Left lobe of liver (tissue), 2 donors: ENCODE measurements at regions not wholly inside any gene's neighbourhood (a gene's known extent, or its start where the extent isn't known, plus 50 kb on each side); places are given as distances from the start of the nearest gene placed in this dataset.

Source experiments
- ATAC-seq: fragments of 200-7000 bp; cut with Tn5 transposase; one replicate; pipeline ENCODE4 v1.9.1; 2020; ENCODE audit warnings: mild to moderate bottlenecking, moderate library complexity
- DNase-seq: peaks from one replicate; pipeline ENCODE4 v3.0.0-alpha.2; 2020; ENCODE audit warnings: low spot score
- donor health status: DM: no; HTN: no; CAD: no; lungs with moderate emphysema.
- donor health status: DM: no; HTN: yes; CAD: no.

DNA sequence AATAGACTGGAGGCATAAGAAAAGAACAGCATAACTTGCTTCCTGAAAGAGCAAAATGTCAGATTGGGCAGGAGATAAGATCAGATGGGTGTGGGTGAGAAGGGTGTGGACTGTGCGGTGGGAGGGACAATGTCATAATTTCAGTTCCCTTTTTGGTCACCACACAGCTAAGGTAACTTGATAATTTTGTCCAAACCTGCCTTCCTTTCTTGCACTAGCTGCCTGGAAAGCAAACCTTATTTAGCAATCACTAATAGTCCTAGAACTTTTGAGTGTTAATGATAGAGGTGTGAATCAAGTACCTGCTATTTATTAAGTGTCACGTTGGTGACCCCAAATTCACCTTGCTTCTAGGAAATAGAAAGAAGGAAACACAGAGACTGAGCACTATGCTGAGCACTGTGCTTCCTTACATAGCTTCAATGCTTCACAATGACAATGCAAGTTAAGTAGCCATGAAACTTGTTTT, 72.4 kb upstream of the SP4 start:
- no peak for DNase-seq
- no peak for ATAC-seq

DNA sequence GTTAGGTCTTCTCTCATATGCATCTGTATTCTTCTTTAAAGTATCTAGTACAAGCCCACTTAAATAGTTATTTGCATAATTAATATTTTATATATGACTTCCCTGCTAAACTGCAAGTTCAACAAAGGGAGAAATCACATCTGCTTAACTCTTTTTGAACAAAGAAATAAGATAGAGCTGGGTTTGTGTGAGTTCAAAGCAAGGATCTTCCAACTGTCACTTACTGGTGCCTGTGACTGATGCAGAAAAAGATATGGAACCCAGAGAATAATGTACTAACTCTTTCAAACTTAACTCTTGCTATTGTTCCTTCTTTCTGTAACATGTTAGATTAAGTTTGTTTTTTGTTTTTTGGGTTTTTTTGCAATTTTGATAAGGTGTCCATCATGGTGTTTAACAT, 71.3 kb upstream of the SP4 start:
- ATAC-seq (no peak), DNase-seq (no peak)

DNA sequence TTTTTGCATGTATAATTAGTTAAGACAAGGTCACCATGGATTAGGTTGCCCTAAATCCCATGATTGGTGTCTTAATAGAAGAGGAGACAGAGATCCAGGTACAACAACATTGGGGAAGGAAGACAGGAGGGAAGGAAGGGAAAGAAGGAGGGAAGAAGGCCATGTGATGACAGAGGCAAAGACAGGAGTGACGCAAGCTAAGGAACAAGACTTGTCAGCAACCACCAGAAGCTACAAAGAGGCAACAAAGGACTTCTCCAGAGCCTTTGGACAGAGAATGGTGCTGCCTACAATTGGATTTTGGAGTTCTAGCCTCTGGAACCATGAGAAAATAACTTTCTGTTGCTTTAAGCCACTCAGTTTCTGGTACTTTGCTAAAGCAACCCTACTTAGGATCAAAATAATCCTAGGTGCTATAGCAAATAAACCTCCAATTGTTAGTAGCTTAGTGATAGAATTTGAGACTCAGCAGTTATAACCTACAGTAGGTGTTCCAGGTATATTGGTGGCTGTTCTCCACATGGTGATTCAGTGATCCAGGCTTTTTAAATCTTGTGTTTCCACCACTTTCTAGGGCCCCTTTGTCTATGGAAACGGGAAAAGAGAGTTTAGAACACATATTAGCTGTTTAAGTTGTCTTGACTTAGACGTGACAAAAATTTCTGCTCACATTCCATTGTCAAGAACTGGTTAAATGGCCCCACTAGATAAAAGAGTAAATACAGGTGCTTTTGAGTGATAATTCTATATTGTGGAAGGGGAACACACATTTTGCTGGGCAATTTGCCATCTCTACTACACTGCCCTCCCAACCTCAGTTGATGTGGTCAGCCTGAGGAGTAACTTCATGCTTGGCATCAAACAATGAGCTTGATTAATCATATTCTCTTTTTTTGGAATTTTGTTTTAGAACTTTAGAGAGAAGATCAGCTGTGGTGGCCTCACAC, 70.5 kb upstream of the SP4 start:
- DNase-seq (no peak), ATAC-seq (no peak)

DNA sequence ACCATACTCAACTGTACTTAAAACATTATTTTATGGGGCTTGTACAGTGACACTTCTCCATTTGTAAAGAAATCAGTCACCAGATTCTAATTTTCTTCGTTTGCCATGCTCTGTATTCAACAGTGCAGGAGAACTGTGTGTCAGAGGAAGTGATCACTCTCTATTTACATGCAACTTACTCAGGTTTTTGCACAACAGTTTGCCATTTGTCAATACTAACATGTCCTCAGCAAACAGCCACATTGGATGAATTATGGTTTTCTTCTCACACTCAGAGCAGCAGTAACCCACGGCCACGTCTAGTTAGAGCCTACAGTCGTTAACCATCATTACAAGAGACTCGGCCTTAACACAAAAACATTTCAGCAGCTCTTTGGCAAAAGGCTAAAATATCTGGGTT, 69.2 kb upstream of the SP4 start:
- ATAC-seq (no peak), DNase-seq (no peak)

DNA sequence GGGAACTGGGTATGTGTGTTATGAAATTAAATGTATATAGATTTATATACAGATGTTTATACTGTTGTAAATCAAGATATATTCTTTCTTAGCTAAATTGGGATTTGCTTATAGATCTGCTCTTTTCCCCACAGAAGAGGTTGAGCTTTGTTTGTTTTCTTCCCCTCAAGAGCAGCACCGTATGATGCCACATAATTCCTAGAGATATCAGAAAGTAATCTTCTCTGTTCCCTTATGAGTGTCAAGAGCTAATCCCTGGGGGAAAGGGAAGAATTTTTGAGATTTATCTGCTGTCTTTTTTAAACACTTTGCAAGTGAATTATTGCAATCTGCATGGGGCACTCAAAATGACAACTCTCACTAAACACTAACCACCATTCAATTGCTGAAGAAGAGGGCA, 68.7 kb upstream of the SP4 start:
- ATAC-seq = no peak

DNA sequence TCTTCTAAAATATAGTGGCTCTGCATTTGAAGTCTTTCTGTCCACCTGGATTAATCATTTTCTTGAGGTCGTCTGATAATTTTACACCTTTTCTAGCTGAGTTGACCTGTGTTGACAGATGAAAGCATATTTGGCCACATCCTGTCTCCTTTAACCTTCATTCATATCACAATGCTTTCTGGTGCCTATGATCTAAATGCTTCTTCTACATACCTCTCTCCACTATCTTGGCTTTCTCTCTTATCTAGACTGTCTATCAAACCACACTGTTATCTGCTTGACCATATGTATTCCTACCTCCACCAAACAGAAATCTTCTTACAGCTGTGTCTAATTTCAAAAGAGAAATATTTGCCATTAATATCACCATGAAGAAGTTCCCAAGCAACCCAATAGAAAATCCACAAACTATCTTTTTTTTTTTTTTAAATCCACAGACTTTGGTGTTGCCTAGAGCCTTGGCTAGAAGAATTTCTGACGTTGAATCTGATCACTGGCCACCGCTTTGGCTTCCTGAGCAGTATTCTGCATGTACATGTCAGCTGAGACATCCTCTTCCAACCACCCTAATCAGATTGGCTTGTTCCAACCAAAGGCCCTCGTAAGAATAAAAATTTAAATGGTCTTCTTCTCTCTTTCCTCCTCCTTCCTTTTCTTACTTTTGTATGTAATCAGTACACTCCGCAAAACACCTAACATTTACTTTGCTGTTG, 66.3 kb upstream of the SP4 start:
- no peak for DNase-seq
- no peak for ATAC-seq

More for the DNA sequence above, 68.7 kb upstream of the SP4 start:
- no peak for DNase-seq

DNA sequence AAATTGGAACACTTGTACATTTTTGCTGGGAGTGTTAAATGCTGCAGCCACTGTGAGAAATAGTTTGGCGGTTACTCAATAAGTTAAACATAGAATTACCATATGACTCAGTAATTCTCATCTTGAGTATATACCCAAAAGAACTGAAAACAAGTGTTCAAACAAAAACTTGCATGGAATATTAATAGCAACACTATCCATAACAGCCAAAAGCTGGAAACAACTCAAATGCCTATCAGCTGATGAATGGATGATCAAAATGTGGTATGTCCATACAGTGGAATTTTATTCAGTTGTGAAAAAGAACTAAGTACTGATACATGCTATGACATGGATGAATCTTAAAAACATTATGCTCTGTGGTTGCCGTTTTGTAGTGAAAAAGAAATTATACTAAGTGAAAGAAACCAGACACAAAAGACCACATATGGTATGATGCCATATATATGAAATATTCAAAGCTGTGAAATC, 63.0 kb upstream of the SP4 start:
- DNase-seq = no peak
- ATAC-seq = no peak

DNA sequence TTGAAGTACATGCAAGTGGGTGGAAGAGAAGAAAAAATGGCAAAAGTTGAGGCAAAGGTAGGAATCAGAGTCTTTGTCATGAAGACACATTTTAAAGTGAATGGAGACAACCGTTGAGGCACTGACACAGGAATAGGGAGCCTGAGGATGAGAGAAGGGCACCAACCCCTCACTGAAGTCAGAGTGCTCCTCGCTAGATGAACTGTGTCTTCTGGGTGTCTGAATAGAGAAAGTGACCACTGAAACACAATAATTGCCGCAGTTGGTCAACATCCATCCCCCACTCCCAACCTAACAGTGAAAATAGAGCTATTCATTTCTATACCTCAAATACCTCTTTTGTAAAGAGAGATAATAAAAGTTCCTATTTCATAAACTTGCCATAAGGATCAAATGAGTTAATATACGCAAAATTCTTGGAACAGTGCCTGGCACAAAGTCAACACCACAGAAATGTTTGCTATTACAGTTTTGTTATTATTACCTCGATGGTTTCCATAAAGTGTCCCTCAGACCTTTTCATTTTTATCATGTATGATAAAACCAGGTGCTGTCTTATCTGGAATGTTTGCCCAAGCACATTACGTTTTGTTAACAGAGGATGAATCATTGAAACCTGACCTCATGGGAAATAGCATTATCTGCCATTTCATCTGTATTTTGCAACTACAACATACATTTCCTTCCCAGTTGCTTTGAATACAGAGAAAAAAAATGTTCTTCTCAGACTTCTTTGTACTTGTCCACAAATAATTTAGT, 61.8 kb upstream of the SP4 start:
- DNase-seq (no peak), ATAC-seq (no peak)

DNA sequence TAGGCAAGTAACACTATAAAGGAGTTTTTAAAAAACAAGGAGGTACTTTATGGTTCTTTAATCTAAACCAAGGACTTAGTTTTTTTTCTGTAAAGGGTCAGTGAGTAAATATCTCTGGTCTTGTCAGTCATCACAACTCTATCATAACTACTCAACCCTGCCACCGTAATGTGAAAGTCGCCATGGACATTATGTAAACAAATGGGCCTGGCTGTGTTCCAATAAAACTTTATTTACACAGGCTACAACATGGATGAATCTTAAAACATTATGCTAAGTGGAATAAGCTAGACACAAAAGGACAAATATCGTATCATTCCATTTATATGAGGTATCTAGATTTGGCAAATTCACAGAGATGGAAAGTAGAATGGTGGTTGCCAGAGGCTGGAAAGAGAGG, 60.8 kb upstream of the SP4 start:
- ATAC-seq = no peak

DNA sequence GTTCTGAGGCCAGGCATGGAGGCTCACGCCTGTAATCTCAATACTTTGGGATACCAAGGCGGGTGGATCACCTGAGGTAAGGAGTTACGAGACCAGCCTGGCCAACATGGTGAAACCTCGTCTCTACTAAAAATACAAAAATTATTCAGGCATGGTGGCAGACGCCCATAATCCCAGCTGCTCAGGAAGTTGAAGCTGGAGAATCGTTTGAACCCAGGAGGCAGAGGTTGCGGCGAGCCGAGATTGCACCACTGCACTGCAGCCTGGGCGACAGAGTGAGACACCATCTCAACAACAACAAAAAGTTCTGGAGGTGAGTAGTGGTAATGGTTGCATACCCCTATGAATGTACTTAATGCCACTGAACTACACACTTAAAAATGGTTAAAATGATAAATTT, 60.3 kb upstream of the SP4 start:
- ATAC-seq (no peak), DNase-seq (no peak)

More for the DNA sequence above, 60.8 kb upstream of the SP4 start:
- DNase-seq = no peak

DNA sequence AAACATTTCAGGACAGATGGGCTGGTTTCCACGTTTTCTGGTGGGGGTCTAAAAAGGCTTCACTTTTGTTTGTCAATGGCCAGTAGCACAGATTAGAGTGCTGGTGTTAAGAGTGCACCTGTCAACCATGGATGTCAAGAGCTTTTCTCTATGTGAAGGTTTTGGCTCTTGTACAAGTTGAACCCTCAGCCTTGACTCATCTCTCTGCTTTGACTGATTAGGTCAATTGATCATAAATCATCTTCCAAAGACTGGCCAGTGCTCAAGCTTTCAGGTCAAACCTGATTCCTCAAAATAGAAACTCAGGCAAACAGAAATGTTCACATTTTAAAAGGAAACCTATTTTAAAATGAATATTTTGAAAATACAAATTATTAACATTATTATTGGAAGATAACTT, 59.6 kb upstream of the SP4 start:
- DNase-seq (no peak), ATAC-seq (no peak)

DNA sequence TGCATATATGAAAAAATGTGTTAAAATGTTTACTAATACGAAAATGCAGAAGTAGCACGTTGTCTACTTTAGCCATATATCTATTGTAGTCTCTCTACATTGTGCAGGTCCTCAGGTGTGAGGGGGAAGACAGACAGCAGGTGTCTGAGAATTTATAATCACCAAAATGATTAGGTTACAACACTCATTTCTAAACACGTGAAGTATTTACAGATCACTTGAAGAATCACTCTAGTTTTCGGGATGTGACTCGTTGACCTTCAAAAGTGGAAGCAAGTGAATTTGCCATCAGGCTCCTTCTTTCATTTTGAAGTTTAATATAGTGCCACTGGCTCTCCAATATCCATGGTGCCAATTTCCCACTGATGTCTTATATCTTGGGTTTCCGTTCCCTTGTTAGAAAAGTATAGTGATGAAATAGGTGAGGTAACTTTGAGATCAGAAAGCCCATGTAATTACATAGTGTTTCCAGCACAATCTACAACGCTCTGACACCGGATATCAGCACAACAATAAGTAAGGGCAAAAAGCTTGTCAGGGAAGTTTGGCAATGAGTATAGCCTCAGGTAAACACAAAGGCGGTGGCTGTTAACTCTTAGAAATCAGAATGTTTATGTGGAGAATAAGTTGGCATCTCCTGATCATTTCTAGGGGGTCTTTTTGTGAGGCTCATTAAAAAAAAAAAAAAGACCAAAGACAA, 57.5 kb upstream of the SP4 start:
- DNase-seq (no peak), ATAC-seq (no peak)

DNA sequence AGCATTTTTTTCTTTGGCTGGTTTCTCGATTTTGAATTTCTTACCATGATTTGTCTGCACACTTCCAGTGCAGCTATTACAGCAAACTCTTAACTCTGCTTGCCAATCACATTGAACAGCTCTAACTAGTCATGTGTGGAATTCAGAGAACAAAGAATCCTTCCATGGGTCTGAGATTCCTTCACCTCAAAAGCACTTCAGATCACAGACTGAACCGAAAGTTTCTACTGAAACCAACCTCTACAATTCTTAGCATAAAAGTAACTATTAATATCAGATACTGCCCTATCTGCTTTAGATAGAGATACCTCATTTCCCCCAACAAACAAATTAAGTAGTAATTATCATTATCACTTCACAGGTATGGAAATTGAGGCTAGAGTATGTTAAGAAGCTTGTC, 56.5 kb upstream of the SP4 start:
- no peak for ATAC-seq
- no peak for DNase-seq

DNA sequence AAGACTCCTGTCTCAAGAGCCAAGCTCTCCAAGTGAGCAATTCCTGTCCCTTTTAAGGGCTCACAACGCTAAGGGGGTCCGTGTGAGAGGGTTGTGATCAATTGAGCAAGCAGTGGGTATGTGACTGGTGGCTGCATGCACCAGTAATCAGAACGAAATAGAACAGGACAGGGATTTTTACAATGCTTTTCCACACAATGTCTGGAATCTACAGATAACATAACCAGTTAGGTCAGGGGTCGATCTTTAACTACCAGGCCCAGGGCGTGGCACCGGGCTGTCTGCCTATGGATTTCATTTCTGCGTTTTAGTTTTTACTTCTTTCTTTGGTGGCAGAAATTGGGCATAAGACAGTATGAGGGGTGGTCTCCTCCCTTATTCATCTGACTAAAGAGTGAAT, 54.9 kb upstream of the SP4 start:
- ATAC-seq = no peak
- no peak for DNase-seq

DNA sequence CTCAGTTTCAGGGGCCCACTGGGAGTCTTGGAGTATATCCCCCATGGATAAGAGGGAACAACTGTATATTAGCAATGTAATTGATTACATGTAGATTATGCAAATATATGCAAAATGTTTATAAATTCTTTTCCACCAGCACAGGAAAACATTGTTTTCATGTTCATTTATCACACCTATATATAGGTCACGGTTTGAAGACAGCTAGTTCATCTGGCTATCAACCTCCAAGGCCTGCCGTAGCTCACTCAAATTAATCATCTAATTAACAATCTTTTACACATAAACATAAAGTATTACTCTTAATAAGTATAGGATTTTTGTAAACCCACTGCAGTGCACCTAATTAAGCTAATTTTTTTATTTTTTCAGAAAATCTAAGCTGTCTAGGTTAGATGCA, 53.7 kb upstream of the SP4 start:
- ATAC-seq (no peak), DNase-seq (no peak)

DNA sequence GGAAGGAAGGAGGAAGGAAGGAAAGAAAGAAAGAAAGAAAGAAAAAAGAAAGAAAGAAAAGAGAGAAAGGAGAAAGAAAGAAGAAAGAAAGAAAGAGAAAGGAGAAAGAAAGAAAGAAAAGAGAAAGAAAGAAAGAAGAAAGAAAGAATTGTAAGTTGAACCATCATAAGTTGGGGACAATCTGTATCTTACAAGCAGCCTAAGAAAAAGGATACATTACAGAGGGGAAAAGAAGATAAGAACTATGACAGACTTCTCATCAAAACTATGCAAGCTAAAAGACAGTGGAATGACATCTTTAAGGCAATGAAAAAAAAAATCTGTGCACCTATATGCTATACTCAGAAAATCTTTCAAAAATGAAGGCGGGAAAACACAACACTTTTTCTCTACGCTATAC, 50.3 kb upstream of the SP4 start:
- DNase-seq = no peak
- ATAC-seq = no peak
